ENCODE measurements at regions not wholly inside any gene's neighbourhood (a gene's known extent, or its start where the extent isn't known, plus 50 kb on each side); places are given as distances from the start of the nearest gene placed in this dataset.

- H3K23ac ChIP-seq (ENCODE audit: low read depth, low read length, poor library complexity) = no peak overlapping the region
- H3K79me1 ChIP-seq (ENCODE audit: low read depth, low read length) = no peaks in the 10 kb centered on the region
- WGBS, 2 donors (ENCODE audit: extremely low coverage in 2 of 2, insufficient read length in 2 of 2, insufficient replicate concordance in 1 of 2) = no CpG with 5 or more reads among the region's 4 CpGs
- no peak overlapping the region for H3K18ac ChIP-seq (ENCODE audit: low read length)
- no peak overlapping the region for H2BK12ac ChIP-seq (ENCODE audit: low read length)
- no peak overlapping the region for H3K27ac ChIP-seq (replicated peaks; ENCODE audit: low read length)
- no peak overlapping the region for H3K9ac ChIP-seq (ENCODE audit: low read depth, low read length, poor library complexity)
- no peak for DNase-seq (ENCODE audit: low spot score)
- no peaks in the 10 kb centered on the region for H3K4me1 ChIP-seq (ENCODE audit: control insufficient read depth in 2 of 2, insufficient read depth in 1 of 2, low read depth in 1 of 2, low read length in 2 of 2)
- no peak overlapping the region for H2BK15ac ChIP-seq (ENCODE audit: low read length)
- H2AFZ ChIP-seq (ENCODE audit: low read length) = no peak overlapping the region
- no peak overlapping the region for H3K4me3 ChIP-seq (ENCODE audit: low read length in 2 of 2)
- no peak overlapping the region for H3K4me2 ChIP-seq (ENCODE audit: insufficient read depth, low read length, poor library complexity, severe bottlenecking)
- H2AK5ac ChIP-seq (ENCODE audit: low read depth, low read length) = no peak overlapping the region
- no peaks in the 10 kb centered on the region for H3K36me3 ChIP-seq (replicated peaks in 1 of 2; ENCODE audit: control insufficient read depth in 2 of 2, insufficient read depth in 2 of 2, low read length in 2 of 2)
- H2BK5ac ChIP-seq (ENCODE audit: low read length) = no peak overlapping the region
- no peak overlapping the region for H4K8ac ChIP-seq (ENCODE audit: low read depth, low read length)
- no peak overlapping the region for H3K4ac ChIP-seq (ENCODE audit: low read length)
- no peaks in the 10 kb centered on the region for H3K27me3 ChIP-seq (ENCODE audit: control insufficient read depth in 3 of 3, insufficient read depth in 3 of 3, low read depth in 1 of 3, low read length in 3 of 3)
- H3K14ac ChIP-seq (ENCODE audit: low read length) = no peak overlapping the region
- no peak overlapping the region for H4K91ac ChIP-seq (ENCODE audit: low read depth, low read length, poor library complexity)
- no peak overlapping the region for H2BK120ac ChIP-seq (ENCODE audit: low read depth, low read length)
- H3K9me3 ChIP-seq (replicated peaks in 1 of 2; ENCODE audit: control insufficient read depth in 2 of 2, insufficient read depth in 1 of 2, low read depth in 1 of 2, low read length in 2 of 2) = no peaks in the 10 kb centered on the region
These were observed 443.2 kb upstream of the FOXG1 start for GRCh38 chr14:28323366-28323765.

DNA sequence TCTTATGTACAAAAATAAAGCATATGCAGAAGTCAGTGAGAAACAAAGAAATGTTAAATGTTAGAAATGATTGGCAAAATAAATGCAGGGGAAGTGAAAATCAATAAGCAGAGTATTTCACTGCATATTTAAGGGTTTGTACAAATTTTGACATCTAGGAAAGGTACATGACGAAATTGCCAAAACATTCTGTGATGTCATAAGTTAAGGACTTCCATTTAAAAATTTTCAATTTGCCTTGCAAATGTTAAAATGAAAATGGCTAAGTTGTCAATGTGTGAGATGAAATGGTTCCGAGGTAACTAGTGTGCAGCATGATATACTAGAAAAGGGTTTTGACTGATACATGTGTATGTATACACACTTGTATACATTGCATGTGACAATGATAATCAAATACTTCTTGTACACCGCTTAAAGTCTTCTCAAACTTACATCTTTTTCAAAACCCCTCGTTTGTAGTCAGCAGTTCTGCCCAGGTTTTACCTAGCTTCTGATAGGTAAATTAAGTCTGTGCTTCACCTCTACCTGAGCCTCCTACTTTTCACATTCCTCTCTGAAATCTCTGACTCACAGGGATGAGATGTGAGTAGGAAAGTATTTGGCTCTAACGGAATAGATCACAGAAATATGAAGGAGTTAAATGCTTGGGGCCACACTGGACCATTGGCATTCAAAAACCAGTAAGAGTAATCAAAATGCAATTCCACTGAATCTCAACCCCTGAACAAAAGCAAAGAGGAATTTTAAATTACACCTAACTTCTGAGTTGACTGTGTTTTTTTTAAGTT lies 442.4 kb upstream of the FOXG1 start:
- Histone ChIP-seq H3K27me3 (ENCODE audit: control insufficient read depth in 3 of 3, insufficient read depth in 3 of 3, low read depth in 1 of 3, low read length in 3 of 3) (no peaks in the 10 kb centered on the region), H2AK5ac (ENCODE audit: low read depth, low read length) (no peak overlapping the region), H2BK12ac (ENCODE audit: low read length) (no peak overlapping the region), H3K36me3 (replicated peaks in 1 of 2; ENCODE audit: control insufficient read depth in 2 of 2, insufficient read depth in 2 of 2, low read length in 2 of 2) (no peaks in the 10 kb centered on the region), H4K91ac (ENCODE audit: low read depth, low read length, poor library complexity) (no peak overlapping the region), H2BK5ac (ENCODE audit: low read length) (no peak overlapping the region), H3K14ac (ENCODE audit: low read length) (no peak overlapping the region), H3K4me3 (ENCODE audit: low read length in 2 of 2) (no peak overlapping the region), H3K27ac (replicated peaks; ENCODE audit: low read length) (no peak overlapping the region), H3K23ac (ENCODE audit: low read depth, low read length, poor library complexity) (no peak overlapping the region), H3K4me1 (ENCODE audit: control insufficient read depth in 2 of 2, insufficient read depth in 1 of 2, low read depth in 1 of 2, low read length in 2 of 2) (no peaks in the 10 kb centered on the region), H3K79me1 (ENCODE audit: low read depth, low read length) (no peaks in the 10 kb centered on the region), H4K8ac (ENCODE audit: low read depth, low read length) (no peak overlapping the region), H3K18ac (ENCODE audit: low read length) (no peak overlapping the region), H3K4ac (ENCODE audit: low read length) (no peak overlapping the region), H2BK15ac (ENCODE audit: low read length) (no peak overlapping the region), H2BK120ac (ENCODE audit: low read depth, low read length) (no peak overlapping the region), H3K9ac (ENCODE audit: low read depth, low read length, poor library complexity) (no peak overlapping the region), H2AFZ (ENCODE audit: low read length) (no peak overlapping the region), H3K4me2 (ENCODE audit: insufficient read depth, low read length, poor library complexity, severe bottlenecking) (no peak overlapping the region), H3K9me3 (replicated peaks in 1 of 2; ENCODE audit: control insufficient read depth in 2 of 2, insufficient read depth in 1 of 2, low read depth in 1 of 2, low read length in 2 of 2) (no peaks in the 10 kb centered on the region)
- DNase-seq (ENCODE audit: low spot score) = no peak
- no CpG with 5 or more reads among the region's 5 CpGs for WGBS, 2 donors (ENCODE audit: extremely low coverage in 2 of 2, insufficient read length in 2 of 2, insufficient replicate concordance in 1 of 2)

DNA sequence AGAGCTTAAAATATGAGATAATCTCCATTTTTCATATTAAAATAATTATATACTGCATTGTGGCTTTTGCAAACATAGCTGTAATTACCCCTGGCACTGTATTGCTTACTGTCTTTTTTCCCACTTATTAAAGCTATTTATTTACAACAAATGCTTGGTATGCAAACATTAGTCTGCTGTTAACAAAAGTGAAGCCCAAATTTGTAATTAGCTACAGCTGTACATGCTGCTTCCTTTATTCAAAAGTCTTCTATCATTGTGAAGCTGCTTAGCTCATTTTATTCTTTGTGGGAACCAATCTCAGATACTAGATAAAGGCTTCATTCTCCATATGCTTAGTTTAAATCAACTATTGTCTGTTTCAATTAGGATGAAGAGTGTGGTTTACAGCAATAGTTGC lies 425.8 kb upstream of the FOXG1 start:
- no peak overlapping the region for H3K4me3 ChIP-seq (ENCODE audit: low read length in 2 of 2)
- H2AK5ac ChIP-seq (ENCODE audit: low read depth, low read length) = no peak overlapping the region
- no peak overlapping the region for H4K91ac ChIP-seq (ENCODE audit: low read depth, low read length, poor library complexity)
- H3K4me1 ChIP-seq (ENCODE audit: control insufficient read depth in 2 of 2, insufficient read depth in 1 of 2, low read depth in 1 of 2, low read length in 2 of 2) = no peaks in the 10 kb centered on the region
- H3K27ac ChIP-seq (replicated peaks; ENCODE audit: low read length) = no peak overlapping the region
- no peak overlapping the region for H2BK12ac ChIP-seq (ENCODE audit: low read length)
- H3K9me3 ChIP-seq (replicated peaks in 1 of 2; ENCODE audit: control insufficient read depth in 2 of 2, insufficient read depth in 1 of 2, low read depth in 1 of 2, low read length in 2 of 2) = no peaks in the 10 kb centered on the region
- no peak overlapping the region for H3K23ac ChIP-seq (ENCODE audit: low read depth, low read length, poor library complexity)
- H3K36me3 ChIP-seq (replicated peaks in 1 of 2; ENCODE audit: control insufficient read depth in 2 of 2, insufficient read depth in 2 of 2, low read length in 2 of 2) = no peaks in the 10 kb centered on the region
- H2BK5ac ChIP-seq (ENCODE audit: low read length) = no peak overlapping the region
- no peak for DNase-seq (ENCODE audit: low spot score)
- no peak overlapping the region for H3K18ac ChIP-seq (ENCODE audit: low read length)
- no peak overlapping the region for H3K9ac ChIP-seq (ENCODE audit: low read depth, low read length, poor library complexity)
- no peaks in the 10 kb centered on the region for H3K79me1 ChIP-seq (ENCODE audit: low read depth, low read length)
- no peak overlapping the region for H2BK15ac ChIP-seq (ENCODE audit: low read length)
- no peaks in the 10 kb centered on the region for H3K27me3 ChIP-seq (ENCODE audit: control insufficient read depth in 3 of 3, insufficient read depth in 3 of 3, low read depth in 1 of 3, low read length in 3 of 3)
- no peak overlapping the region for H3K14ac ChIP-seq (ENCODE audit: low read length)
- H4K8ac ChIP-seq (ENCODE audit: low read depth, low read length) = no peak overlapping the region
- H3K4me2 ChIP-seq (ENCODE audit: insufficient read depth, low read length, poor library complexity, severe bottlenecking) = no peak overlapping the region
- H3K4ac ChIP-seq (ENCODE audit: low read length) = no peak overlapping the region
- no peak overlapping the region for H2AFZ ChIP-seq (ENCODE audit: low read length)
- no peak overlapping the region for H2BK120ac ChIP-seq (ENCODE audit: low read depth, low read length)

DNA sequence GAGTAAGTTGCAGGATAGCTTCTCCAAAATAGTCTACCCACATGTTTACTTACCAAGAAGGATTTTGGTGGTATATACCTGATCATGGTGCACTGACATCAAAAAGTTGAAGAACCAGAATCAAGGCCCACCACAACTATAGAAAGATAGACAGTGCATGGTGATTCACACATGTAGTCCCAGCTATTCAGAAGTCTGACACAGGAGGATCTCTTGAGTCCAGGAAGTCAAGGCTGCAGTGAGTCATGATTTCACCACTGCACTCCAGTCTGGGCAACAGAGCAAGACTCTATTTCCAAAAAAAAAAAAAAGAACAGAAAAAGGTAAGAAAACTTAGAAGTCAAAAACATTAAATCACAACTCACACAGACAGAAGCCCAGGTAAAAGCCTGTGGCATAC lies 422.2 kb upstream of the FOXG1 start:
- no peak overlapping the region for H3K23ac ChIP-seq (ENCODE audit: low read depth, low read length, poor library complexity)
- H2BK12ac ChIP-seq (ENCODE audit: low read length) = no peak overlapping the region
- no peak overlapping the region for H3K4ac ChIP-seq (ENCODE audit: low read length)
- H2AK5ac ChIP-seq (ENCODE audit: low read depth, low read length) = no peak overlapping the region
- no peaks in the 10 kb centered on the region for H3K4me1 ChIP-seq (ENCODE audit: control insufficient read depth in 2 of 2, insufficient read depth in 1 of 2, low read depth in 1 of 2, low read length in 2 of 2)
- H2AFZ ChIP-seq (ENCODE audit: low read length) = no peak overlapping the region
- no peaks in the 10 kb centered on the region for H3K9me3 ChIP-seq (replicated peaks in 1 of 2; ENCODE audit: control insufficient read depth in 2 of 2, insufficient read depth in 1 of 2, low read depth in 1 of 2, low read length in 2 of 2)
- no peak overlapping the region for H4K91ac ChIP-seq (ENCODE audit: low read depth, low read length, poor library complexity)
- no peak overlapping the region for H2BK15ac ChIP-seq (ENCODE audit: low read length)
- no peak overlapping the region for H3K4me3 ChIP-seq (ENCODE audit: low read length in 2 of 2)
- no peak overlapping the region for H2BK120ac ChIP-seq (ENCODE audit: low read depth, low read length)
- no peak overlapping the region for H2BK5ac ChIP-seq (ENCODE audit: low read length)
- no peaks in the 10 kb centered on the region for H3K36me3 ChIP-seq (replicated peaks in 1 of 2; ENCODE audit: control insufficient read depth in 2 of 2, insufficient read depth in 2 of 2, low read length in 2 of 2)
- no peaks in the 10 kb centered on the region for H3K27me3 ChIP-seq (ENCODE audit: control insufficient read depth in 3 of 3, insufficient read depth in 3 of 3, low read depth in 1 of 3, low read length in 3 of 3)
- DNase-seq (ENCODE audit: low spot score) = no peak
- no peak overlapping the region for H3K4me2 ChIP-seq (ENCODE audit: insufficient read depth, low read length, poor library complexity, severe bottlenecking)
- H3K14ac ChIP-seq (ENCODE audit: low read length) = no peak overlapping the region
- H3K9ac ChIP-seq (ENCODE audit: low read depth, low read length, poor library complexity) = no peak overlapping the region
- H3K18ac ChIP-seq (ENCODE audit: low read length) = no peak overlapping the region
- H3K27ac ChIP-seq (replicated peaks; ENCODE audit: low read length) = no peak overlapping the region
- H3K79me1 ChIP-seq (ENCODE audit: low read depth, low read length) = no peaks in the 10 kb centered on the region
- H4K8ac ChIP-seq (ENCODE audit: low read depth, low read length) = no peak overlapping the region

Measured in neuronal stem cell (in vitro differentiated cells).